ENCODE measurements at regions not wholly inside any gene's neighbourhood (a gene's known extent, or its start where the extent isn't known, plus 50 kb on each side); places are given as distances from the start of the nearest gene placed in this dataset.
"Not testable (repeated sequence)": the region's sequence is repeated elsewhere in the genome, so short reads cannot be mapped to it uniquely, and the experiment has no call there.

DNA sequence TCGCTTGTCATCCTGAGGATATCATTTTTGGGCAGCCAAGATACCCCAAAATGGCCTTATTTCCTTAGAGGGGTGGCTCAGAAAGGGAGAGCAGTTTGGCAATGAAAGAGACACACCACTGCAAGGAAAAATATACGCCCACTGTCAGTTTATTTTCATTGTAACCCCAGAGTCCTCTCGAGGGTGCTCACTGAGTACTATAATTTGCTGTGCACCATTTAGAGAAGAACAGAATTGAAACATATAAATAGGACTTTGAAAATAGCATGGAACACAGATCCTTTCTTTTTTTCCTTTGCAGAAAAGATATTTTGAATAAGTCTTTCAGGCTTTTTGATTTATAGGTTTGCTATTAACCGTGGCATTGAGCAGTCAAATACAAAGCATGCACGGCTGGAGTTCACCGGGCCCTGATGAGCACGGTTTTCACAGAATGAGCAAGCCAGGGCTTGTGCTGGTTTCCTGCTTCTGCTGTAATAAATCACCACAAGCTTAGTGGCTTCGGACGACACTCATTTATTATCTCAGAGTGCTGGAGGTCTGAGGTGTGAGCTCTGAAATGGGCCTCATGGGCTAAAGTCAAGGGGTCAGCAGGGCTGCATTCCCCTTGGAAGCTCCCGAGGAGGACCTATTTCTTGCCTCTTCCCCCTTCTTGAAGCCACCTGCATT is 152.3 kb downstream of the ZNF664 start:
- no peak for DNase-seq (ENCODE audit: low spot score)
- intact Hi-C loops (cut with DNase I) = no loop called here

DNA sequence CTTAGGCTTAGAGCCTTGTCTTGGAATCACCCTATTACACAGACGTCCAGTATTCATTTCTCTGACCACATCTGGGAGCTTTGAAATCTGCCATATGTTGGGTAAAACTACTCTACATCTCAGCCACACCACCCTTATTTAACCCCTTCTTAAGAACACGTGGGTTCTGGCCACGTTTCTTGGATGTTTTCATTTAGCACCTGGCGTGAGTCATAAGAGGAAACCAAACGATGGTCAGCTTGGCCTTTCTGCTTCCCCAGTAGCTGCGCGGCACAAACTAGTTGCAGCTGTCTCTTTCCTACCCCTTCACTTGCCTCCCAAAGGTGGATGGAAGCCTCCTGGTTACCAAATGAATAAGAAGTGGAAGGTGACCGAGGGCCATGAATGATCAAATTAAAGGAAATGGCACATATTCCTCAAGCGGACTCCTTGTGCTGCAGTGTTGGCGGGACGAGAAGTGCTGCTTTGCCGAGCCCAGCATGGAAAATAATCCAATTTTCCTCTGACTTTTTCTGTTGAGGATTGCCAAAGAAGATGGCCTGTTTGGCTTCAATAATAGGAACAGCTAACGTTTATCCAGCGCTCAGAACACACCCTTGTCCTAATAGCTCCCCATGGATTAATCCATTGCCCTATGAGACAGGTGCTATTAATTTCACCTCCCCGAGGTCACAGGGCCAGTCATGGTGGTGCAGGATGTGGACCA is 154.1 kb downstream of the ZNF664 start:
- intact Hi-C loops (cut with DNase I) = no loop called here
- no peak for DNase-seq (ENCODE audit: low spot score)

DNA sequence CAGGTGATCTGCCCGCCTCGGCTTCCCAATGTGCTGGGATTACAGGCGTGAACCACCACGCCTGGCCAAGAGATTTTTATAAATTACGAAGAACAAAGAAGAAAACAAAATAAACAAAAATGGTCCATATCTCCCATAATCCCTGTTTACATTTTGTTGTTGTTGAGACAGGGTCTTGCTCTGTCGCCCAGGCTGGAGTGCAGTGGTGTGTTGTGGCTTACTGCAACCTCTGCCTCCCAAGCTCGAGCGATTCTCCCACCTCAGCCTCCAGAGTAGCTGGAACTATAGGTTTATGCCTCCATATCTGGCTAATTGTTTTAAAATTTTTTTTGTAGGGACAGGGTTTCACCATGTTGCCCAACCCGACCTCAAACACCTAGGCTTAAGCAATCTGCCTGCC is 156.1 kb downstream of the ZNF664 start:
- intact Hi-C loops (cut with DNase I) = no loop called here
- no peak for DNase-seq (ENCODE audit: low spot score)

DNA sequence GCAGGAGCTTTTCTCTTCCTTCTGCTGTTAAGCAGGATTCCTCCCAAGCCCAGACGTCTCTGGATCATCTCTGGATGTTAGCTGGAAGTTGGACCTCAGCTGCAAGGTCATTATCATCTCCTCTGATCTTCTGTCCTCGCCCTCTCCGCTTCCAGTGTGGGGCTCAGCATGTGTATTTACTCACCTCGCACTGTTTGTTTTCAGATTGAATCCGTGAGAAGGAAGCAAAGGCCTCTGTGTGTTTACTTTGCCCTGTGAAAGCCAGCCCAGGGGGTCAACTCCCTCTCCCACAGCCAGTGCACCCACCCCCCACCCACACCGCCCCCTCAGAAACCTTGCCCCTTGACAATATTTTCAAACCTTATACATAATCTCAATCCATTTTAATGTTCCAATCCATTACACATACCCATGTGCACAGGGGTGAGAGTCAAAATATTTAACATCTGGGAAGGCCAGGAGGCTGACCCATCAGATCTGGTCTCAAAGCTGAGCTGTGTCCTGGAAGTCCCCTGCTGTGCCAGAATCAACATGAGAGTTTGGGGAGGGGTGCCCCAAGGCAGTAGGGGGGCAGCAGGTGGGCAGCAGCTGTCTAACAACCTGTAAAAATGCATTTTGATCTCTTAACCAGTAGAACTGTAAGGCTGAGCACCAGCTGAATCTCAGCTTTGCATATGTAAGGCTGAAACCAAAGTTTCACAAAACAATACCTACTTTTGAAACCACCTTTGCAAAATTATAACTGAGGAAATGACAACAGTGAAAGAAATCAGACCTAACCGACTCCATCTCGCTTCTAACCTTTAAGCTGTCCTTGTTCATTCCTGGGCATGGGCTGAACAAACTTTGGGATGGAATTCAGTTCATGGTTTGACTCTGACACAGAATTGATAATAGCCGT is 157.9 kb downstream of the ZNF664 start:
- peak; percentile 35 for DNase-seq (ENCODE audit: low spot score)
- intact Hi-C loops (cut with DNase I) = no loop called here

DNA sequence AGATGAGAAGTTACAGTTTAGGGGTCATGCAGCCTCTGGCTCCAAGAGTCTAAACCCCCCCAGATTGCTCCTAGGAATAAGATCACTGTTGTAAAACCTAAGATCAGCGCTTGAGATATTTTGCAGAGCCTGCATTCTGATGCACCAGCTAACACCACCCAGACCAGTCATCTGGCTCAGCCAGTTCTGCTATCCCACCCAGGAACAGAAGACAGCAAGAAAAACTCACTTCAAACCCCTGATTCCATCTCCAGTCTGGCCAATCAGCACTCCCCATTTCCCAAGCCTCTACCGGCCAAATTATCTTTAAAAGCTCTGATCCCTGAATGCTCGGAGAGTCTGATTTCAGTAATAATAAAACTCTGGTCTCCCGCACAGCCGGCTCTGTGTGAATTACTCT is 158.6 kb downstream of the ZNF664 start:
- intact Hi-C loops (cut with DNase I) = no loop called here
- DNase-seq (ENCODE audit: low spot score) = peak; percentile 29

DNA sequence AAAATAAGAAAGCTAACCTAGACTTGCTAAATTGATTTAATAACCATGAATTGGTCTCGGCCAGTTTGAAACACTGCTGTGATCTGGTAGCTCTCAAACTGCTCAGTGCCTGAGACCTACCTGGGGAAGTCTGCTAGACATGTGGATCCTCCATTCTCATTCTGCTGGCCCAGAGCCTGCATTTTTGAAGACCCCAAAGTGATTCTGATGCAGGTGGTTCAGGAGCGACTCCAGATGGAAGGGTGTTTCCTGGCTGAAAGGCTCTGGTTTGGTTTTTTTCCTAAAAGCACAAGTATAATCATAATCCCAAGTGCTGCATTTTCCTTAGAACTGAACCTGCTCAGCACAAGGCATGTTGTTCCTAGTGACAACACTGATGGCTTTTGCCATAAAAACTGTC is 159.5 kb downstream of the ZNF664 start:
- DNase-seq (ENCODE audit: low spot score) = no peak
- intact Hi-C loops (cut with DNase I) = no loop called here

DNA sequence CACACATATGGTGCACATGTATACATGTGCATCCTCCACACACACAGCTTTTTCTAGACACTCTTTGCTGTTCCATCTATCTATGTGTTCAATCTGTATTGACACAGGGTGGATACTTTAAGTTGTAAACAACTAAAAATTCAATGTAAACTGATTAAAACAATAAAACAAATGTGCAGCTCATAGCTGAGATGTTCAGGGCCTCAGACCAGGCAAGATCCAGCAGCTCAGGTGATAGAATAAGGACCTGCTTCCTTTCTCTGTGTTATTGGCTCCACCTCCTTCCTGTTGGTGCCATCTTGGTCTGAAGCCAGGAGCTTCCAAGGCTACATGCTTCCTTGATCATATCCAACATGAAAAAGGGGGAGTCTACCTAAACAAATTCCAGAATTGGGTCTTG is 158.1 kb upstream of the RFLNA start:
- intact Hi-C loops (cut with DNase I) = no loop called here
- DNase-seq (ENCODE audit: low spot score) = no peak

DNA sequence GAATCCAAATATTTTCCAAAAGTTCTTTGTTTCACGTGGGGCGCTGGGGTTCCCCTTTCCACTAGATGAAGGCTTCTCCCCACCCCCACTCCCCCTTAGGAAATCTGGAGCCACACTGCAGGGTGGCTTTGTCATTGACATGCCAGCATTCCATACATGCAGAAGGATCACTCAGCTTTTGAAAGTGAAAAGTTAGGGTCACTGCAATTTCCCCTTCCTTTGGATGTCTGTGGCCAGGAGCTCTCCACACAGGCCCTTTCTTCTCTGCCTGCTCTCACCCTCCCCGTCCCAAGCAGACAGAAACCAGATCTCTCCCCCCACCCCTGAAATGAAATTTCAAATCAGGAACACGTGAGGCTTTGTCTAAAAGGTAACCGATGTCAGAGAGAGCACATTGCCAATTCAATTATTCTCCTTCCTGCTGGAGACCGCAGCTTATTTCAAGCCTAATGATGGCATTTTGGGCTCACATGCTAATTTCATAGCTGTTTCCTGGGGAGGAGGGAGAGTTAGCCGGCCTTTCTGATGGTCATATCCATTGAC is 153.9 kb upstream of the RFLNA start:
- DNase-seq (ENCODE audit: low spot score) = no peak
- intact Hi-C loops (cut with DNase I) = no loop called here

DNA sequence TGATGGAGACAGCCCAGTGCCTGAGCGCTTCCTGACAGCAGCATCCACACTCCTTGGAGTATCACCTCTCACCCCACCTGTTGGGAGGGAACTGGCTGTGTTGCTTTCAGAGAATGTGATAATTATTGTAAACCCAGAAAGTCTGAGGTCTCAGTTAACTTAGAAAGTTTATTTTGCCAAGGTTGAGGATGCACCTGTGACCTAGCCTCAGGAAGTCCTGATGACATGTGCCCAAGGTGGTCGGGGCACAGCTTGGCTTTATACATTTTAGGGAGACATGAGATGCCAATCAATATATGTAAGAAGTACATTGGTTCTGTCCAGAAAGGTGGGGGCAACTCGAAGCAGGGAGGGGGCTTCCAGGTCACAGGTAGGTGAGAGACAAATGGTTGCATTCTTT is 153.3 kb upstream of the RFLNA start:
- intact Hi-C loops (cut with DNase I); DNase-seq (ENCODE audit: low spot score): not testable (repeated sequence)

DNA sequence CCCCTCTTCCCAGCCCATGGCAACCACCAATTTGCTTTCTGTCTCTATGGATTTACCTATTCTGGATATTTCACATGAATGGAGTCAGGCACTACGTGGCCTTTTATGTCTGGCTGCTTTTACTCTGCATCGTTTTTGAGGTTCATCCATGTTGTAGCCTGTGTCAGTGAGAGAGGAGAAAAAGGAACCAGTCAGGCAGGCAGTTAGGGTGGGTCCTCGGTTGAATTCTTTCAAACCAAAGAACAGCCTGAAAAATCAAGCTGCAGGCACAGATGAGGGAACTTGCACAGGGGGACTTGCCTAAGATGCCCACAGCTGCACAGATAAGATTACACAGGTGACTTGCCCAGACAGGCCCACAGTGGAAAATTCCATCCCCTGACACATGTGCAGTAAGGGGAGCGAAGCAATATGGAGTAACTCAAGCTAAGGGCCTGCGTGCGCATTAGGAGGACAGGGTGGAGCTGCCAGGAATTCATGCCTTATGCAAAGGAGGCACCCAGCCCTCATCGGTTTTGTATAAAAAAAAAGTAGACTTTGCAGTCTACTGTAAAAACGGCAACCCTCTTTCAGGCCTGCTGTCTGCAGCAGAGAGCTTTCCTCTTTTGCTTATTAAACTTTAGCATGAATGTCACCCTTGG is 152.4 kb upstream of the RFLNA start:
- intact Hi-C loops (cut with DNase I) = no loop called here
- DNase-seq (ENCODE audit: low spot score) = no peak

DNA sequence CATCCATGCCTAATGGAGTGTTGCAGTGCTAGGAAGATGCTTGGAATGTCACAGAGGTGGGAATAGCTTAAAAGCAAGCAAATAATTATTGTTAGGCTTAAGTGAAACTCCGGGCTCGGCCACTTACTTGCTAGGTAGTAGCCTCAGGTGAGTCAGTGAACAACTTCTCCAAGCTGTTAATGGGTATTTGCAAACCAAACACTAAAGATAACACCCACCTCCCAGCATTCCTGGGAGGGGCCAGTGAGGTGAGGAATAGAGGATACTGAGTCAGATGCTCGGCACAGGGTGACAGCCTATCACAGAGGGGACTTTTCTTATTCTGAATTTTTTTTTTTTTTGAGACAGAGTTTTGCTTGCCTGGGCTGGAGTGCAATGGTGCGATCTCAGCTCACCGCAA is 151.2 kb upstream of the RFLNA start:
- intact Hi-C loops (cut with DNase I) = no loop called here
- no peak for DNase-seq (ENCODE audit: low spot score)

DNA sequence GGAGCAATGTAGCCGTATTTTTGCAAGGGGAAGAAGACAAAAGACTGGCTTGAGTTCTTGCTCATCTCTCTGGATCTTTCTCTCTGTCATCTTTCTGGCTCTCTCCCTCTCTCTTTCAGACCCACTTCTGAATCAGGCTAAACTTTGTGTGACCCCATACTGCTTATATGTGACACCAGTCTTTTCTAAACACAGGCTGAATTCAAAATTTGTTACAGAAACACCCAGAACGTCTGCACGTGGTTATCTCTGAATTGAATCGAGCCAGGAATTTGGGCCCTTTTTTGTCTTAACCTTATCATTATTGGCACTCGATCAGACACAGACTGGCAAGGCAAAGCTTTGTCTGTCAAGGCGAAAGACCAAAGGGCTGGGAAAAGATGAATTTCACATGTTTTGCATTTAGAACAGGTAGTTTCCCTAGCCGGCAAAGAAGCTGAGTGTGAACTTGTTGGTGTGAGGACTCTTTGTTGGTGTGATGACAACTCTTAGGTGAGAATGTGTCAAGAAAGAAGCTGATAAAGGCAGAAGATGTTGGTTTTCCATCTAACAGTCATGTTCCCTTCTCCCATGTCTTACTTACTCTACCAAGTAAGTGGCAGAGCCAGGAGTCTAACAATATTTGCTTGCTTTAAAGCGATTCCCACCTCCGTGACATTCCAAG is 150.2 kb upstream of the RFLNA start:
- intact Hi-C loops (cut with DNase I) = no loop called here
- DNase-seq (ENCODE audit: low spot score) = no peak

DNA sequence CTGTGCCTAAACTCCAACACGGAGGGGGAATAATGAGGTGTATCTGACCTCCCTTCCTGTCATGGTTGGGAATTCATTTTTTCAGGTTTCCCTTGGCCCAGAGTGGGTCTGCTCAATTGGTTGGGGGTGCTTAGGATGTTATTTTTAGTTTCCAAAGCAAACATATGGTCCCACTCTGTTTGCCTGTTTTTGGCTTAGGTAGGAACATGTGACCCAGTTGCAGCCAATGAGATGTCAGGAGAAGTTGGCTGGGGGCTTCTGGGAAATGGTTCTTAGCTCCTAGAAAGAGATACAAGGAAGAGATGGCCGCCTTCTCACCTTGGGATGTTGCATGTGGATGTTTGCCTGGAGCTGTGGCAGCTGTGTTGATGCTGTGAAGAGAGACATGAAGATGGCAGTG is 147.9 kb upstream of the RFLNA start:
- DNase-seq (ENCODE audit: low spot score) = no peak
- intact Hi-C loops (cut with DNase I) = no loop called here

DNA sequence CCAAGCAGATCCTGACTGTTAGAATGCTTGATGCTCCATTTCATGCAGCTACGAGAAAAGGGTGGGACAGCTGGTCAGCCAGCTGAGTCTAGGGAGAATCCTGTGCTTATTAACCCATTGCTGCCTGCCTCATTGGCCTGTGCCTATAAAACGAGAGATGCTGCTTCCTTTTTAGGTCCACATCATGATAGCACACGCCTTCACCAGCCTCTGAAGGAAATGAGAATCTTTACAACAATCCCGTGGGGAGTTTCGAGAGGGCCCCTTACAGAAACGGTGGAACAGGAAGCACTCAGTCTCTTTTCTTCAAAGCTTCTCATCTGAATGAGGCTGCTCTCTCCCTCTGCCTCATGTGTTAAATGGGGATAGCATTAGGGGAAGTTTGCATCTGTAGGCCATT is 147.3 kb upstream of the RFLNA start:
- no peak for DNase-seq (ENCODE audit: low spot score)
- intact Hi-C loops (cut with DNase I) = no loop called here

DNA sequence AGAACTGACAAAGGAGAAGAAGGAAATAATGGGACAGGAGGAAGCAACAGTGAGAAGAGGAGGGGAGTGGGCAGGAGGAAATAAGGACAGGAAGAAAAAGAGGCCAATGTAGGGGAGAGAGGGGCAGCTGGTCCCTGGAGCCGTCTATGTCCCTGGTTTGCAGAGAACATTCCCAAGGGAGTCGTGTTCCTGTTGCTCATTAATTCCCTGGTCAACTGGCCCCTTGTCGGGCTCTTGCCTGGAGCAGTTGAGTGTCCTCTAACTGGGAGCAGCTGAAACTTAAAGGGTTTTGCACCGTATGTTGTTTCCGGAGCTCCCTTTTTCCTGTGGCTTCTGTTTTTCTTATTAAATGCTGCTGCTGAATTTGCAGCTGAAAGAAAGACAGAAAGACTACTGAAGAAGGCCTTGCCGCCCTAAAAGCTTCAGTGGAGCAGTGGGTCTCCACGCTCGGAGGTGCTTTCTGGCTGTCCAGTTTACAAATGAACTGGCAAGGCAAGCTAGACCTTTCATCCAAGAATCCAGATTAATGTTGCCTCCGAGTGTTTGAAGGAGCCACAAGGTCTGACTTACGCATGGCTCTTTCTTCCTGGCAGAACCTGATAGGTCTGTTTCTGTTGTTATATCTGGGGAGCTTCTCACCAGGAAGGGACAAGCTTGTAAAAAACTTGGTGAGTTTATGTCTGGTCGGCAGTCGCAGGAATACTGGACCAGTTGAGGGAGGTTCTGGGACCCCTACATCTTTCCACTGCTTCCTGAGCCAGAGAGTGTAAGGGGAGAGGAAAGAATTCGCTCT is 146.2 kb upstream of the RFLNA start:
- intact Hi-C loops (cut with DNase I) = no loop called here

DNA sequence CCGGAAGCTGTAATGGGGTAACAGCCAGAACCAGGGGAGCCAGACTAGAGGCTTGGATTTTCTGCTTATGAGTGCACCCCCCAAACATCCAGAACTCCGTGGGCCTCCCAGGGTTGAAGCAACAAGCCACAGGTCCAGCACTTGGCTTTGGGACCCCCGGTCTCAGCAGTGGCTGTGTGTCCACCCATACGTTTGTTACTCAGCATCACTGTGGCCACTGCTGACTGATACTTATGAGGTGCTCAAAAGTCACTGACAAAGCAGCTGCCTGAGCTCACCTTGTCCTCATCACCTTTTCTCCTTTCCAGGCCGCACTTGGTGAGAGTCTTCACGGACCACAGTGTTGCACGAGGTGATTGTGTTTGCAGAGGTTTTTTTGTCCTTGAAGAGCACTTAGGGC is 145.6 kb upstream of the RFLNA start:
- intact Hi-C loops (cut with DNase I) = no loop called here
- no peak for DNase-seq (ENCODE audit: low spot score)

More for the DNA sequence above, 146.2 kb upstream of the RFLNA start:
- no peak for DNase-seq (ENCODE audit: low spot score)

DNA sequence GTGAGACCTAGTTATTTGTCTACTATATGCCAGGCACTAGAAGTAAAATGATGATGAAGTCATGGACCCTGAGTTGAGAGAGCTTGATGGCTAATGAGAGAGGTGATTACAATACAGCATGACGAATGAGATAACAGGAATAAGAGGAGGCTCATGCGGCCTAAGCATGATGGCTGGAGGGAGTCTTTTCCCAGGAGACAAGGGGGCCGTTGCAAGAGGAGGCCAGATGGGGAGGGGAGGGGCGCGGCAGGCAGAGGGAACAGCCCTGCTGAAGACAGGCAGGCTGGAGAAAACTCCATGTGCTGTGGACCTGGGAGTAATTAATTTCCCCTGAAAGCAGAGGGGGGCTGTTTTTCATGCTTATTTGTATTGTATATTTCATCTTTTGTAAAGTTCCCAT is 144.7 kb upstream of the RFLNA start:
- intact Hi-C loops (cut with DNase I) = no loop called here
- DNase-seq (ENCODE audit: low spot score) = no peak

DNA sequence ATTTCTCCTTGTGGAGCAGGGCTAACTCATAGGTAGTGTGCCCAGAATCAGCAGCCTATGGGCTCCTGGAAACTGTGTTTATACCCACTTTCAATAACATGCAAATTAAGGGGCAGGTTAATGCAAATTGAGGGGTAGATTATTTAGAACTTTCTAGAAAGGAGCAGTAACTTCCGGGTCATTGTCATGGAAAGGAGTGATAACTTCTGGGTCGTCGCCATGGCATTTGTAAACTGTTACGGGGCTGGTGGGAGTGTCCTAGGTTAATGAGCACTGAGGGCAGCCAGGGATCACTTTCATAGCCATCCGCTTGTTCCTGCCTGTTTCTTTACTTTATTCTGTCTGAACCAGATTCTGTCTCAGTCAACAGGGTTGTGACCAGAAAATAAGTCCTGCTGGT is 143.3 kb upstream of the RFLNA start:
- intact Hi-C loops (cut with DNase I) = no loop called here
- no peak for DNase-seq (ENCODE audit: low spot score)

DNA sequence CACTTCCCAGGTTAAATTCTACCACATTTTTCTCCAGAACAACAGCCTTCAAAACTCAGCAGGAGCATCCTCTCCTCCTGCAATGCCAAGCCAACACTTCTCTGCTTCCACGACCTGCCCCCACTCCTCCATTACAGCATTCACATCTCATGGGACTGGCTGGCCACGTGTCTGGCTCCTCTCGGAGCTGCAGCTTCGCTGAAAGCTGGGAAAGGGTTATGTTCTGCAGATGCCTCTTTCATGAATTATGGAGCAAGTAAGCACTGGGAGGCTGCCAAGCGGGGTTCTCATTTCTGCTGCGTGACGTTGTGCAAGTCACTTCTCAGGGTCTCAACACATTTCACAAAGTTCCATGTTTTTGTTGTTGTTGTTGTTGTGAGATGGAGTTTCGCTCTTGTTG is 142.2 kb upstream of the RFLNA start:
- intact Hi-C loops (cut with DNase I) = no loop called here
- no peak for DNase-seq (ENCODE audit: low spot score)

Measured in cardiac septum (tissue), 1 donor.